Activated CD4-positive, alpha-beta T cell treated with anti-CD3 and anti-CD28 coated beads for 48 hours (primary cell): ENCODE measurements at regions not wholly inside any gene's neighbourhood (a gene's known extent, or its start where the extent isn't known, plus 50 kb on each side); places are given as distances from the start of the nearest gene placed in this dataset.

Experiments
- DNase-seq: peaks from one replicate; pipeline ENCODE4 v3.0.0-alpha.2; 2020

DNA sequence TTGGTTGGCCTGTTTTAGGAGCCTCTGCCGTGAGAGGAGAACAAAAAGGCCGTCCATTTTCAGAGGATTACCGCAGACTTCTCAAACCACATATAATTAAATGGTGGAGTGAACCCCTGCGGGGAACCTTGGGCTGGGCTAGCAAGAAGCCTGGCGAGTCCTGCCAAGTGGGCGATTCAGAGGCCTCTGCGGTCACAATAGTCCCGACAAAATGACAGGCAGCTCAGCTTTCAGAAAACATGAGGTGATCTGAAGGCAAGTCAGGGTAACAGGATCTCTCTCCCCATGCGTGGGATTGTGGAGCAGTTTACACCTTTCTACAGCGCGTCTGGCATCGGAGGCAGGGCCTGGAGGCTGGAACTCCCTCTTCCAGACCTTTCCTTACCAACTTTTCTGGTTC lies 134.8 kb downstream of the ASB7 start:
- no peak for DNase-seq

DNA sequence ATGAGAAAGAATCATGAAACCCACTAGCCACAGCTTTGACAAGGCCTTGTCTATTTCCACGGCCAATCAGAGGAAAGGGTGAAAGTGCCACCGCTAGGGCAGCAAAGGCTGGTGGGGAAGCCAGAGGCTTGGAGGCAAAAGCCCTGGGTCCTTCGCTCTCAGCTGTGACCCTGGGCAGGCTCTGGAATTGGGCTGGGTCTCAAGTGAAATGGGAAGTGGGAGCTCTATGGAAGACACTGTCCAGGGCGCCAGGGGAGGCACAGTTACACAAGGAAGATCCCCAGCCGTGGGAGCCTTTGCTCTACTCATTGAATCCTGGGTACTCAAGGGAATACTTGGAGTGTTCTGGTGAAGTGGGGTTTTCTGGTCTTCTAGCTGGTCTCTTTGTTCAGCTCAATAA lies 136.2 kb downstream of the ASB7 start:
- DNase-seq = no peak

DNA sequence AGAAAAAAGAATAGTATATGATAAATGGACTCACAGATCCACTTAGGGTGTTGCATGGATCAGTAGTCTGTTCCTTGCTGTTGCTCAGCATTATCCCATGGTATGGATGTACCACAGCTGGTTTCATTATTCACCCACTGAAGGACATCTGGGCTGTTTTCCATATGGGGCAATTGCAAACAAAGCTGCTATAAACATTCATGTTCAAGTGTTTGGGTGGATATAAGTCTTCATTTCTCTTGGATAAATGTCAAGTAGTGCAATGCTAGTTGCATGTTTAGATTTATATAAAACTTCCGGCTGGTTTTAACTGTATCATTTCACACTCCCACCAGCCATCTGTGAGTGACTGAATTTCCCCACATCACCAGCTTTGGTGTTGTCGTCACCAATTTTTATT lies 137.7 kb downstream of the ASB7 start:
- no peak for DNase-seq

DNA sequence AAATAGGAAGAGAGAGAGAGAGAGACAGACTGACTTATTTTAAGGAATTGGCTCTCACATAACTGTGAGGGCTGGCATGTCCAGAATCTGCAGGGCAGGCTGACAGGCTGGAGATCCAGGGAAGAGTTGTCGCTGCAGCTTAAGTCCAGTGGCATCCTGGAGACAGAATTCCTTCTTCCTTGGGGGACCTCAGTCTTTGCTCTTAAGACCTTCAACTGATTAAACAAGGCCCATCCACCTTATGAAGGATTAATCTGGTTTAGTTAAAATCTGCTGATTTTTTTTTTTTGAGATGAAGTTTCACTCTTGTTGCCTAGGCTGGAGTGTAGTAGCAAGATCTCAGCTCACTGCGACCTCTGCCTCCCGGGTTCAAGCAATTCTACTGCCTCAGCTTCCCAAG lies 128.0 kb upstream of the ALDH1A3 start:
- DNase-seq = no peak

DNA sequence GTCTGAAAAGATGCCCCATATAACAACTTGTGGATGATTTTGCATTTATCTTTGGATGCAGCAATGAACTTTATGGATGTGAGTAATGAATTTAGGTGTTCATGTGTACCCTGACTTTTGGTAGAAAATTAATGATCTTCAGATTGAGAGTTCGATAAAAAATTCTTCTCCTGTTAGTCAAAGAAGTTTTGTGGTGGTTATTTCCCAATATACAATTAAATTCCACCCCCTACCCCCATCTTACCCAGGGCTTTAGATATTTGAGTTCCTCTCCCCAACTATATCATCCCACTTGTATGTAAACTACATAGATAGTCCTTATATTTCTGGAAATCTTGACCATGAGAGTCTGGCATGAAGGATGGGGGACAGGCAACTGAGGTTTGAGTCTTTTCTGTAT lies 126.1 kb upstream of the ALDH1A3 start:
- no peak for DNase-seq

DNA sequence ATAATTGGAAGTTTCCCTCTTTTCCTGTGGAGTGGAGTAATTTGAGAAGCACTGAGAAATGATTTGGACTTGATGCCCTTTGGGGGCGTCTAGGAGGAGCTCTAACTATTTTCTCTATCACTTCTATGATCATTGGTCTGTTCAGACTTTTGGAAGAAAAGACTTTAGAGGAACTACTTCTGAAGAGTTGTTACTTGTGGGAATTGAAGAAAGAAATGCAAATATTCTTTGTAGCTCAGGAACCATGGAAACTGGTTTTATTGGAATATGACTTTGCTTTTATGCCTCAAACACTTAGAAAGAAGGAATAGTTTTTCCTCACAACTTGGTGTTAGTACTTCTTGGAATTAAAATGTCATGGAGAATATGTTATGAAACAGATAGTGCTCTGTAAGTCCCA lies 122.0 kb upstream of the ALDH1A3 start:
- DNase-seq = no peak

DNA sequence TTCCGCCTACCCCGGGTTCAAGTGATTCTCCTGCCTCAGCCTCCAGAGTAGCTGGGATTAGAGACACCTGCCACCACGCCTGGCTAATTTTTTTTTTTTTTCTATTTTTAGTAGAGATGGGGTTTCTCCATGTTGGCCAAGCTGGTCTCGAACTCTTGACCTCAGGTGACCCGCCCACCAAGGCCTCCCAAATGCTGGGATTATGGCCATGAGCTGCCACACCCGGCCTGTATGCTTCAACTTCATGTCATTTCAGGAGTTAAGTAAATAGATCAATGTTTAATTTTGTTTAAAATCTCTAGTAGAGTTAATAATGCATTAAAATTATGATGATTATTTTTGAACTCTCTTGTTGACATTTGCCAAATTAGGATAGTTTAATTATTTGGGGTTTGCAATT lies 121.1 kb upstream of the ALDH1A3 start:
- DNase-seq = no peak

DNA sequence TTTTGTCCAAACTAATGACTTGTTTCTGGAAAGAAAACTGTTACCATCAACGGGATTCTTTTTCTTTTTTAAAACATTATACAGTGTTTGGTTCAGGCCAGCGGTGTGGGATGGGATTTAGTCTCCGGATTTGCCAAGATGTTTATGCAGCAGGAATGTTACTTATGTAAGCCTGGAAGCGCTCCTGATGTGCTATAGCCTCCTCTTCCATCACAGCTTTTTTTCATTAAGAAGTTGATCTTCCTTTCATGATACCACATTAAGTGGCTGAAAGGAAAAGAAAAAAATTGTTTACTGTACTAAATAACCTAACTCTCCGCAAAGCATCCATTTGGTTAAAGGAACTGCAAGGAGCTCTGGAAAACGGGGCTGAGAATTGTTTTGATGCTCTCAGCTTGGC lies 120.5 kb upstream of the ALDH1A3 start:
- DNase-seq = no peak

DNA sequence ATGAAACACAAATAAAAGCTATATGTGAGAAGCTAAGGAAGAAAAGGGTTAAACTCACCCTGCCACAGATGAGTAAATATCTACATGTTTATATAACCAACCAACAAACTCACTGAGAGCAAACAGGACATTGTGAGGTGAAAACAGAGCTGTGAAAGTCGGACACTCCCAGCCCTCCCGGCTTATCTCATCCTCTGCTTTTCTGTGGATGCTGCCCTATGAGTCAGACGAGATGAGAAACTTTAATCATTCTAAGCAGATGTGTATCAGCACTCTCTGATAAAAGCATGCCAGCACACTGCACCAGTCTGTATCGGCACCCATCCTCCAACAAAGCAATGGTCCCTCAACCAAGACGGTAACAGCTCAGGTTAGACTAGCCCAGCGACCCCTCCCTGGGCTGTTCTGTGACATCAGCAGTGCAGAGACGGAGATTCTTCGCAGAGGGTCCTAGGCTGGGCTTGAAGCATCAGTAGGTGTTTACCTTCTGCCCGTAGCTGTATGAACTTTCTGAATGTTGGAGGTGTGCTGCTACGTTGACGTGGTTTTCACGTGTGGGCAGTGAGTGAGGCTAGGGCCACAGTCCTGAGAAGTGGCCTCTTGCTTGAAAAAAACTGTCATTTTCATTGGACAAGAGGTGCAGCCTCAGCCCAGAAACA lies 119.8 kb upstream of the ALDH1A3 start:
- no peak for DNase-seq

DNA sequence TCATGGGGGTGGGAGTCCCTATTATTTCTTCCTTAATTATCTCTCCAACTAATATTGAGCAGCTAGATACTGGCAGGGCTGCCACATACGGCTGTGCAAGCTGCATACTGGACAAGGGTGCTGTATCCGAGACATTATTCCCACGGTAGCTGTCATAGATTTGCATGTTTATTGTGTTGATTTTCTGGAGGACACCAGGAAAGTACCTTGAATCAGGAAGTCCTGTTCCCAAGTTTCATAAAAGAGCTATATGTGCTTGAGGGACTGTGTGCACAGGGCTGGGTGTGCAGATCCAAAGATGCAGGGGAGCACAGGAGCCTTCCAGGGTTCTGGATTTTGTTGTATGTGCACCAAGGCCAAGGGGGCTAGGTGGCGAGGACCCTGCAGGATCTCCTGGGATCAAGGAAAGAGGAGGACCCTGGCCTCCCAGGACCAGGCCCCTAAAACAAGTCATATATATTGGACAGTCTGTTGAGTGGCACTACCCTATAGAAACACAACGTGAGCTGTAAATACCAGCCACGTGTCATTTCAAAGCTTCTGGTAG lies 119.2 kb upstream of the ALDH1A3 start:
- DNase-seq = no peak

DNA sequence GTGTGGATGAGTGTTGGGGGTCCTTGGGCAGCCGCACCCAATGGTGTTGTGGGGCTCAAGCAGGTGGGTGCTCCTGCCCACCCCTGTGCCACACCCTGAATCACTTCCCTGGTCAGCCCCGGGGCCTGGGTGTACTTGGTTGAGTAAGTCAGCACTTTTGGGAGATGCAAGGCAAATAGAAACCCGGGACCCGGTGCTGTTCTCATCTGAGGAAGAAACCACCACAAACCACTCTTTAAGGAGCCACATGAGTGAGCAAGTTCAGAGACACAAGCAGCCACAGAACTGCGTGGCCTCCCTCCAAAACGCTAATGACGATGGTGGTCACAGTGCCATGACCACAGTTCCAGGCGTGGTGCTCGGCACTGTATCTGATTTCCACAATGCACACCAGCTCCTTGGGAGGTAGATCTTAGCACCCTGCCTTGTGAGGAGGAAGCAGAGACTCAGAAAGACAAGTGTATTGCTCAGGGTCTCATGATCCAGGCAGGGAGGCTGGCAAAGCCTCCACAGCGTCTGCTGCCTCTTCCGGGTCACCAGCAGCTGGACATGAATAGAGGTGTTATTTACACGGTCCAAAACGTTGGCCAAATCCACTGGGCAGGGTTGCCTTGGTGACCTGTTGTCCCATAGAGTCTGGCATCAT lies 118.2 kb upstream of the ALDH1A3 start:
- no peak for DNase-seq

DNA sequence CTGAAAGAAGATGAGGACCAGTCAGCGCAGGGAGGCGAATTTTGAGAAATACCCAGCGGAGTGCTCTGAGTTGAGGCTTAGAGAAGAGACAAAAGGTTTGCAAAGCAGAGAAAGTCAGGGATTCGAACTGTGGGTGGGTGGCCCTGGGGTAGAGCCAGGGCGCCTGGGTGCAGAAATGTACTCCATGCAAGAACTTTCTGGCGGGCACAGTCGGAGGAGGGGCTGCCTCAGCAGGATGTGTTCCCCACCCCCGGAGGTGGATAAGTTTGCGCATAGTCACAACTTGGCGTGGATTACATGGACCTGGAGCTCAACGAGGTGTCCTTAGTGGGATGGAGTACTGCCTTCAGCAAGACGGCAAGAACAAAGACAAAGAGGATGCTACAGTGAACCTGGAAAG lies 117.3 kb upstream of the ALDH1A3 start:
- DNase-seq = no peak

DNA sequence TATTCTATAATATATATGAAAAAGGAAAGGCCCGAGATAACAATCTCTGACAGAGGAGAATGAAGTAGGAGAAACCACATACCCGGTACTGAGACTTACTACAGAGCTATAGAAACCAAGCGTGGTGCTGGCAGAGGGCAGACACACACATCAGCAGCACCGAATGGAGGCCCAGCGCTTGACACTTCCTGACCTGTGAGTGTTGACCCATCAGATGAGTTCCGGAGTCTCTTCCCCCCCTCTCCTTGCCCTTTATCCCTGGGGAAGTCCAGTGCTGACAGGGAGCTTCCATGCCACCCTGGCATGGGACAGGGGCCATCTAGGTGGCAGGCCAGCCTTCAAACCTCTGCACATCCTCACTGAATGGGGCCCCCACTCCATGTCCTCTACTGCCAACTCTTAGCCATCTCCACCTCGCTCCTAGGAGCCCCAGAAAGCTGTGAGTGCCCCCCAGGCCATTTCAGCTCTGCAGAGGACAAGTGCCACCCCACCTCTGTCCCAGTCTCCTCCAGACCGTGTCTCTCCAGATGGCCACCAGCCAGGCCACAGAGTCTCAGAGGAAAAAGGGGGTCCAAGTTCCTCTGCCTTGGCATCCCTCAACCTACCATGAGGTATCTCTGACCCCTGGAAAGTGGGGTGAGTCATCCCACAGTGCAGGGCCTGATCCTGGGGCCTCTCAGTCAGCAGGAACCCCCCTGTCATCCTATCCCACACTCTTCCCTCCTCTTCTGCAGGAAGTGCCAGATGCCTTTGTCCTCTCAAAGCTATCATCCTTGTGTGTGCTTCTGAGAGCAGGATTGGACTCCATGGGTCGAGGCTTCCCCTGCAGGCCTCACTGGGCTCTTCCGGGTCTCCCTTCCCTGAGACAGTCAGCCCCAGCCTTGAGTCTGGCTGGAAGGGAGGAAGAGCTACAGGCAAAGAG lies 116.5 kb upstream of the ALDH1A3 start:
- DNase-seq = no peak

DNA sequence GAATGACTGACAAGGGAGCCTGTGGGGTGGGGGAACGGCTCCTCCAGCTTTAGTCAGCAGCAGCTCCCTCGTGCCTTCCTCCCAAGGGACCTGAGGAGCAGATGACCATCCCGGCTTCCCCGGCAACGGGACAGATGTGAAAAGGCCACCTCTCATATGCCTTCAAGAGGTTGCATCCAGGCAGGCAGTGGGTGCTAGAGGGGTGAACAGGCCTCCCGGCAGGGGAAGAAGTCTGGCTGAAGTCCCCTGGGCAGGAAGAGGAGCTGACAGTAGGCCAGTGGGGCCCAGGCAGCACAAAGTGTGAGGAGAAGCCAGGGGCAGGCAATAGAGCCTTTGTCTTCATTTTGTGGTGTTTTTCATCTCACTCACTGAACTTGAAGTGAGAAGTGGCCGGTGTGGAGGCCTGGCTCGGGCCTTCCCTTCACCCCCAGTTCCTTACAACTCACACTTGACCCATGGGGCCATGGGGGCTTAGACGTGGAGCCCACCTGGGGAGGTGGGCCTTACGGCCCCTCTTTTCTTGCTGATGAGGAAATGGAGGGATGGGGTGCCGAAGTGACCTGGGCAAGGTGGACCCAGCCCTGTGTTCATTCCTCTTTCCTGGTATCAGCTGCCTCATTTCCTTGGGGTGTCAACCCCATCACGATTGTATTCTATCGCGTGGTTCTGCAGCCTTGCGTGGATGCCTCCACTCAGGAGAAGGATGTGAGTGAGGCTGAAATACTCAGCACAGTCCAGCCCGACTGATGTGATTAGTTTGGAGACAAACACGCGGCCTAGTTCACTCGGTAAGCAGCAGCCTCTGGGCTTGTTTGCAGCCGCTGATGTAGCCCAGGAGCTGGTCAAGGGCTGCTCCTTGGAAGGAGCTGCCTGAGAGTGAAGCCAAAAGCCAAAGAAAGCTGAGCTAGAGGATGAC lies 115.5 kb upstream of the ALDH1A3 start:
- no peak for DNase-seq

DNA sequence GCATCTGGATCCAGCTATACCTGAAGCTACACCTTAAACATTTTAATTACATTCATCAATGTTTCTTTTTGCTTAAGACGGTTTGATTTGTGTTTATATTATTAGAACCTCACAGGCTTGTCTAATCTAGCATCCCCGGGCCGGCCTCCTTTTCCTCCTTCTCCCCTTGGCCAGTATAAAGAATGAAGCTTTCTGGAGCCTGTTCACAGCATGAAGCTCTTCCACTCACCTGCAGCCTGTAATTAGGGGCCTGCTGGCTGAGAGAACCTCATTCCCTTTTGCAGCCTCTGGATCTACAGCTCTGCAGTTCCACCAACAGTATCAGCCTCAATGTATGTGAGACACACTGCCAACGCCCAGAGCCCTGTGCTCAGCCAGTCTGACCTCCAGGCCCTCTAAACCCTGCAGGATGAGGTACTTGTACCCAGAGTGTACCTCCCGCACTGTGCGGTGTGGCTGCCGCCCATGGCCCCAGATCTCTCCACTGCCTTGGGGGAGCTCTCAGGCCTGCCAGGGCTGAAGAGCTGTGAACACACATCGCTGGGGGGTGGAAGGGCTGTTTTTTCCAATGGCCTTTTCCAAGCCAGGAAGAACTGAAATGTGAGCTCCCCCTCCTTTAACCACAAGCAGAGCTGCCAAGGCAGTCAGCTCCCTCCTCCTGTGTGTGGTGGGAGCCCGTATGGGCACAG lies 114.7 kb upstream of the ALDH1A3 start:
- DNase-seq = no peak

DNA sequence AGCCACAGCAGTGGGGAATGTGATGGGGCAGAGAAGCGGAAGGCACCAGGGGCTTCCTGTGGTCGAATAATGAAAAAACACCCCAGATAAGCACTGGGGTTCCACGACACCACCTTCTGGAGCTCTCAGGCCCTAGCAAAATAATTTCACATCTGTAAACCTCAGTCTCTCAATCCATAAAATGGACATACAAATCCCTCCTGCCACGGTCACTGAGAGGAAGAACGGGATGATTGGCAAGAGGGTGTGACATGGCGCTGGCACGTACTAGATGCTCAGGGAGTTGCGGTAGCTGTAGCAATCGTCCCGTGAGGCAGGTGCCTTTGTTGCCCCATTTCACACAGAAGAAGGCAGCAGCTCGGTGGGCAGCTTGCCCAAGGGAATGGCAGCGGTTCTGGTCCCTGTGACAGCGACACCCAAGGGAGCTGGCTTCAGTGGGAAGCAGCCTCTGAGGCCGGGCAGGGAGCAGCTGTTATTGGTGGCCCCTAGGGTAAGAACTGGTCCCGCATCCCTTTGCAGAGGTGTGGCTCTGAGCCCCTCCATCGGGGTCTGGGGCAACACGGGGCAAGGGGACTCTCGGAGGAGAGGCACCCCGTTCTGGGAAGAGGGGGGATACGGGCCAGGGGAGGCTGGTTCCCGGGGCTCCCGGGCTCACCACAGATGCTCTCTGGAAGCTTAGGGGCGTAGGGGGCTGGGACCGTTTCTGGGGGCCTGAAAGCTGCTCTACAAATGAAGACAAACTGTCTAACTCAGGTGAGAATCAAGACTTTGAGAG lies 114.0 kb upstream of the ALDH1A3 start:
- no peak for DNase-seq

DNA sequence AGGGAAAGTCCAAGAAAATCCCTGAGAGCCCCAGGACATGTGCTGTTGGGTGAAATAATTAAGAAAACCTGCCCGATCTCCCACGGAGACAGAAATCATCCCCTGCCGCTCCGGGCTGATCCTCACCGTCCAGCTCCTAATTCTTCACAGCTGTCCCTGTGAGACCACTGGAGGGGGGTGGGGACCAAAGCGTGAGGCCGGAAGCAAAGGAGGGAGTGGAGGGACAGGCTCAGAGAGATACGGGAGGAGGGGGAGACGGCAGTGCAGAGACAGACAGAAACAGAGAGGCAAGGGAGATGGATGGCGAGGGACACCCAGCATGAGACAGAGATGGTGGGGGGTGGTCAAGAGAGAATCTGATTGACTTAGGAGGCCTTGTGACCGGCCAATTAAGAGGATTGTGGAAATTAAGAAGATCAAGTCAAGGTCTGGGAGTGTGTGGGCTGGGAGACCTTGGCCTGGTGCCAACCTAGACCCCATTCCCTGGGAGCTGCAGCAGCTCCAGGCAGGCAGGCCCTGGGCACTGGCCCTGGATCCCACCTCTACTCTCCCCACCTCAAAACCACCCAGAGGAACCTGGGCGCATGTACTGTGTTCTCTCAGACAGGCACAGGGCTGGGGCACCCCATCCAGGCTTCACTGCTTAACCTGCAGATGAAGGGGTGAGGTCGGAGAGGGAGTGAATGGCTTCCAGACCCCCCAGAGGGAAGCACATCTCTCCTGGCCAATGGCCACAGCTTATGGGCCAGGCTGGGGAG lies 113.2 kb upstream of the ALDH1A3 start:
- no peak for DNase-seq

DNA sequence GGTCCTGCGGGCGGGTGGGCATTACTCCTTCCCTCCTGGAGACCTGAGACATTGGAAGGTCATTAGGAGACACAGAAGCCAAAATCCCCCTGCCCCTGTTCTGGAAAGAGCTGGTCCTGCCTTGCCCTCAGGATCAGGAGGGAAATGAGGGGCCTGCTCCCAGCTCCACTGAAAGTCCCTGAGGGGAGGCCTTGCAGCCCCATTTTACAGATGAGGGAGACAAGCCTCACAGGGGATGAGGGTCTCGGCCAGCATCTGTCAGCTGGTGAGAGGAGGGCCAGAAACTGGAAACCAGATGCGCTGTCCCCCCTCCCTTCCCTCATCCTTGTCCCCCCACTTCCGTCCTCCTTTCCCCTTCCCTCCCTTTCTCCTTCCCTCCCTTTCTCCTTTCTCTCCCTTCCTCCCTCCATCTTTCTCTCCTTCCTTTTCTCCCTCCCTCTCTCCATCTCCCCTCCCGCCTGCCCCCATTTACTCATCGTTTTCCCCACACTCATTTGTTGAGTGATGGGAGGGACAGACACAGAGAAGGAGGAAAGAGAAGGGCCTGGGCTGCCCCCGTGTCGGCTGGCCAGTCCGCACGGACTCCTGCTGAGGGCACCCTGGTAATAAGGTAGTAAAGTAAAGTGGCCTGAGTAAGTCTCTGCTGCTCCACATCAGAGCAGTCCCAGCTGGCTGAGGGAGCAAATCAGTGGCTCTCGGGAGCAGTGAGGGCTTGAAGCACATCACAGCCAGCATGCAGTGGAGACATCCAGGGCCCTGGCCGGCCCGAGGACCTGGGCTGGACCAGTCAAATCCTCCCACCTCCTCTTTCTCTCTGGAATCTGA lies 112.4 kb upstream of the ALDH1A3 start:
- DNase-seq = no peak

DNA sequence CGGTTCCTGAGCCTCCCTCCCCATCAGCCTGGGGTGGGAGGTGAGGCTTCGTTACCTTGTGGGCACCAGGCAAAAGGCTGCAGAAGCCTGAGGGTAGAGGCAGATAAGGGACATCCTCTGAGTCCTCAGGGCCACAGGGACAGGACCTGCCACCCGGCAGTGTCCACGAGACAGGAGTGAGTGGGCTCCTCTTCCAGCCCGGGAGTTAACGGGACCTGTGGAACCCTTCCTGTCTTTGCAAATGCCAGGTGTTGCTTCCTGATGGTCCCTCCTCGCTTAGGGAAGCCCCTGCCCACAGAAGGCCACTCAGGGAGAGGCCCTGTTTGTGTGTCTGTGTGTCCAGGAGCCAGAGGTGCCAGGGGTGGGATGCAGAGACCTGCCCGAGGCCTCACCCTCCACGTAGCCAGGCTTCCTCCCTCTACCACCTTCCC lies 111.1 kb upstream of the ALDH1A3 start:
- no peak for DNase-seq
